Type B pancreatic cell (in vitro differentiated cells): ENCODE measurements at regions not wholly inside any gene's neighbourhood (a gene's known extent, or its start where the extent isn't known, plus 50 kb on each side); places are given as distances from the start of the nearest gene placed in this dataset.

Experiments
- DNase-seq: peaks from one replicate; pipeline ENCODE4 v3.0.0; 2021; ENCODE audit warnings: mixed read lengths; ENCODE audit not compliant: unreplicated experiment; ENCODE audit errors: extremely low spot score
- H3K27ac Mint-ChIP-seq: 2 replicates; pipeline ENCODE4 v1.8.0; 2021; ENCODE audit warnings: mild to moderate bottlenecking, mixed read lengths
- H3K27me3 Mint-ChIP-seq: 2 replicates; pipeline ENCODE4 v1.8.0; 2021; ENCODE audit warnings: mixed read lengths
- H3K36me3 Mint-ChIP-seq: 2 replicates; pipeline ENCODE4 v1.8.0; 2021; ENCODE audit warnings: mixed read lengths
- H3K4me1 Mint-ChIP-seq: one replicate; pipeline ENCODE4 v1.8.0; 2021; ENCODE audit warnings: mixed read lengths; ENCODE audit not compliant: unreplicated experiment
- H3K4me3 Mint-ChIP-seq: 2 replicates; pipeline ENCODE4 v1.8.0; 2021; ENCODE audit warnings: mild to moderate bottlenecking, mixed read lengths
- H3K9me3 Mint-ChIP-seq: 2 replicates; pipeline ENCODE4 v1.8.0; 2021; ENCODE audit warnings: mixed read lengths
- CTCF ChIP-seq: fragments of 200-600 bp; sonication (generic); conservative IDR thresholded peaks from 2 replicates; pipeline ENCODE4 v1.5.0; 2021; ENCODE audit warnings: antibody characterized with exemption, mild to moderate bottlenecking

GRCh38 chr3:7874116-7874515 lies 627.5 kb upstream of the LMCD1 start:
- Mint-ChIP-seq H3K27me3 (no peaks in the 10 kb centered on the region), H3K4me1 (peaks cover 18% of the 10 kb centered on the region), H3K36me3 (no peaks in the 10 kb centered on the region), H3K9me3 (peaks cover 9% of the 10 kb centered on the region), H3K4me3 (no peak overlapping the region), H3K27ac (no peak overlapping the region)
- TF ChIP-seq CTCF: no peak
- DNase-seq: no peak

- H3K27me3 Mint-ChIP-seq: no peaks in the 10 kb centered on the region
- H3K27ac Mint-ChIP-seq: peak overlapping the region; percentile 70
- H3K36me3 Mint-ChIP-seq: no peaks in the 10 kb centered on the region
- peaks cover 5% of the 10 kb centered on the region for H3K9me3 Mint-ChIP-seq
- H3K4me3 Mint-ChIP-seq: no peak overlapping the region
- peaks cover 13% of the 10 kb centered on the region for H3K4me1 Mint-ChIP-seq
- no peak for DNase-seq
- TF ChIP-seq CTCF: no peak
Measured at GRCh38 chr3:7875925-7876324, 625.7 kb upstream of the LMCD1 start.

GRCh38 chr3:7876741-7877297 lies 624.8 kb upstream of the LMCD1 start:
- Mint-ChIP-seq H3K27me3 (no peaks in the 10 kb centered on the region), H3K4me3 (peak overlapping the region; percentile 42), H3K36me3 (no peaks in the 10 kb centered on the region), H3K9me3 (peaks cover 5% of the 10 kb centered on the region), H3K27ac (peak overlapping the region; percentile 70), H3K4me1 (peaks cover 9% of the 10 kb centered on the region)
- no peak for DNase-seq
- no peak for TF ChIP-seq CTCF

GRCh38 chr3:7877312-7877711 lies 624.3 kb upstream of the LMCD1 start:
- H3K27ac Mint-ChIP-seq: peak overlapping the region; percentile 70
- peaks cover 5% of the 10 kb centered on the region for H3K9me3 Mint-ChIP-seq
- H3K4me1 Mint-ChIP-seq: peaks cover 9% of the 10 kb centered on the region
- no peak for TF ChIP-seq CTCF
- H3K27me3 Mint-ChIP-seq: no peaks in the 10 kb centered on the region
- no peaks in the 10 kb centered on the region for H3K36me3 Mint-ChIP-seq
- H3K4me3 Mint-ChIP-seq: no peak overlapping the region
- no peak for DNase-seq

- no peak for TF ChIP-seq CTCF
- no peak for DNase-seq
- H3K36me3 Mint-ChIP-seq: no peaks in the 10 kb centered on the region
- no peak overlapping the region for H3K27ac Mint-ChIP-seq
- peaks cover 9% of the 10 kb centered on the region for H3K4me1 Mint-ChIP-seq
- peaks cover under 1% of the 10 kb centered on the region for H3K9me3 Mint-ChIP-seq
- H3K4me3 Mint-ChIP-seq: no peak overlapping the region
- H3K27me3 Mint-ChIP-seq: no peaks in the 10 kb centered on the region
Measured at GRCh38 chr3:7879572-7879971, 622.1 kb upstream of the LMCD1 start.

- H3K27me3 Mint-ChIP-seq: no peaks in the 10 kb centered on the region
- no peaks in the 10 kb centered on the region for H3K9me3 Mint-ChIP-seq
- no peak for DNase-seq
- no peaks in the 10 kb centered on the region for H3K36me3 Mint-ChIP-seq
- TF ChIP-seq CTCF: no peak
- peaks cover 3% of the 10 kb centered on the region for H3K4me1 Mint-ChIP-seq
- H3K27ac Mint-ChIP-seq: no peak overlapping the region
- H3K4me3 Mint-ChIP-seq: no peak overlapping the region
Measured at GRCh38 chr3:7881946-7882345, 619.7 kb upstream of the LMCD1 start.
